ENCODE measurements at regions not wholly inside any gene's neighbourhood (a gene's known extent, or its start where the extent isn't known, plus 50 kb on each side); places are given as distances from the start of the nearest gene placed in this dataset.
"Not testable (repeated sequence)": the region's sequence is repeated elsewhere in the genome, so short reads cannot be mapped to it uniquely, and the experiment has no call there.

- H3K27me3 ChIP-seq (ENCODE audit: low read depth, low read length) = no peaks in the 10 kb centered on the region
- no peak overlapping the region for H3K27ac ChIP-seq (ENCODE audit: low read length)
- H3K36me3 ChIP-seq (replicated peaks; ENCODE audit: low read depth, low read length) = no peaks in the 10 kb centered on the region
- H3K9me3 ChIP-seq (ENCODE audit: insufficient read depth, low read length) = no peaks in the 10 kb centered on the region
- no peaks in the 10 kb centered on the region for H4K20me1 ChIP-seq (ENCODE audit: insufficient read depth, low read length)
- H3K4me1 ChIP-seq (ENCODE audit: low read length) = no peaks in the 10 kb centered on the region
- no peak overlapping the region for H3K4me3 ChIP-seq (ENCODE audit: low read length)
- no peak overlapping the region for H3K4me2 ChIP-seq (ENCODE audit: low read length)
- no peak overlapping the region for H2AFZ ChIP-seq (ENCODE audit: low read depth, low read length)
- no peak overlapping the region for H3K9ac ChIP-seq (ENCODE audit: low read length)
- H3K79me2 ChIP-seq (ENCODE audit: low read length) = no peaks in the 10 kb centered on the region
- TF ChIP-seq, protein P1, sequence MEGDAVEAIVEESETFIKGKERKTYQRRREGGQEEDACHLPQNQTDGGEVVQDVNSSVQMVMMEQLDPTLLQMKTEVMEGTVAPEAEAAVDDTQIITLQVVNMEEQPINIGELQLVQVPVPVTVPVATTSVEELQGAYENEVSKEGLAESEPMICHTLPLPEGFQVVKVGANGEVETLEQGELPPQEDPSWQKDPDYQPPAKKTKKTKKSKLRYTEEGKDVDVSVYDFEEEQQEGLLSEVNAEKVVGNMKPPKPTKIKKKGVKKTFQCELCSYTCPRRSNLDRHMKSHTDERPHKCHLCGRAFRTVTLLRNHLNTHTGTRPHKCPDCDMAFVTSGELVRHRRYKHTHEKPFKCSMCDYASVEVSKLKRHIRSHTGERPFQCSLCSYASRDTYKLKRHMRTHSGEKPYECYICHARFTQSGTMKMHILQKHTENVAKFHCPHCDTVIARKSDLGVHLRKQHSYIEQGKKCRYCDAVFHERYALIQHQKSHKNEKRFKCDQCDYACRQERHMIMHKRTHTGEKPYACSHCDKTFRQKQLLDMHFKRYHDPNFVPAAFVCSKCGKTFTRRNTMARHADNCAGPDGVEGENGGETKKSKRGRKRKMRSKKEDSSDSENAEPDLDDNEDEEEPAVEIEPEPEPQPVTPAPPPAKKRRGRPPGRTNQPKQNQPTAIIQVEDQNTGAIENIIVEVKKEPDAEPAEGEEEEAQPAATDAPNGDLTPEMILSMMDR (IDR thresholded peaks at IDR 0.05; ENCODE audit: low read depth, low read length) = no peak
- TF ChIP-seq EZH2phosphoT487 (IDR thresholded peaks at IDR 0.05; ENCODE audit: low read depth) = no peak
Measured at GRCh38 chr2:193837111-193837738, 1642.5 kb upstream of the TMEFF2 start.

- H3K27me3 ChIP-seq (ENCODE audit: low read depth, low read length); H4K20me1 ChIP-seq (ENCODE audit: insufficient read depth, low read length); H3K4me2 ChIP-seq (ENCODE audit: low read length); H3K79me2 ChIP-seq (ENCODE audit: low read length); H3K36me3 ChIP-seq (replicated peaks; ENCODE audit: low read depth, low read length); H3K27ac ChIP-seq (ENCODE audit: low read length); H3K4me1 ChIP-seq (ENCODE audit: low read length); H3K4me3 ChIP-seq (ENCODE audit: low read length); H3K9me3 ChIP-seq (ENCODE audit: insufficient read depth, low read length); H2AFZ ChIP-seq (ENCODE audit: low read depth, low read length); H3K9ac ChIP-seq (ENCODE audit: low read length): not testable (repeated sequence)
Measured at GRCh38 chr2:193836424-193837006, 1641.8 kb upstream of the TMEFF2 start.

GRCh38 chr2:193833895-193834294 is 1639.2 kb upstream of the TMEFF2 start:
- H3K9me3 ChIP-seq (ENCODE audit: insufficient read depth, low read length); H3K4me3 ChIP-seq (ENCODE audit: low read length); H3K27ac ChIP-seq (ENCODE audit: low read length); H3K4me2 ChIP-seq (ENCODE audit: low read length); H3K36me3 ChIP-seq (replicated peaks; ENCODE audit: low read depth, low read length); H3K9ac ChIP-seq (ENCODE audit: low read length); H3K27me3 ChIP-seq (ENCODE audit: low read depth, low read length); H4K20me1 ChIP-seq (ENCODE audit: insufficient read depth, low read length); H3K4me1 ChIP-seq (ENCODE audit: low read length); H2AFZ ChIP-seq (ENCODE audit: low read depth, low read length); H3K79me2 ChIP-seq (ENCODE audit: low read length): not testable (repeated sequence)

DNA sequence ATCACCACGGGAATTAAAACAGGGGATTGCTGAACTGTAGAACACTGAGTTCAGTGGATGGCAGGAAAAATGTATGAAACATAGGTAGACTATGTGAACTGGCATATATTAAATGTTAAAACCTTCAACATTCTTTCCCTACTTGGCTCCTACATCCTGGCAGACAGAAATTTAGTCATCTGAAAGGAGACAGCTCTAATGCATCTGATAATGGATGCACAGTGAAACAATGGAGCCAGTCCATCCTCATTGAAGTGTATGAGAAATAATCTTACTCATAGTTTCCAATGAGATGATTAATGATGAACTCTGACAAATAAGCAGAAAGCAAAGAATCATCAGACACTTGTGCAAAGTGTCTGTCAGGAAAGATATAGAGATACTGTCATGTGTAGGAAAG is 1629.7 kb upstream of the TMEFF2 start:
- no peak overlapping the region for H3K4me2 ChIP-seq (ENCODE audit: low read length)
- H3K79me2 ChIP-seq (ENCODE audit: low read length) = no peaks in the 10 kb centered on the region
- H3K36me3 ChIP-seq (replicated peaks; ENCODE audit: low read depth, low read length) = no peaks in the 10 kb centered on the region
- no peak overlapping the region for H2AFZ ChIP-seq (ENCODE audit: low read depth, low read length)
- H3K27ac ChIP-seq (ENCODE audit: low read length) = no peak overlapping the region
- H3K4me3 ChIP-seq (ENCODE audit: low read length) = no peak overlapping the region
- H3K27me3 ChIP-seq (ENCODE audit: low read depth, low read length) = no peaks in the 10 kb centered on the region
- no peak overlapping the region for H3K9ac ChIP-seq (ENCODE audit: low read length)
- TF ChIP-seq EZH2phosphoT487 (IDR thresholded peaks at IDR 0.05; ENCODE audit: low read depth) = no peak
- TF ChIP-seq, protein P1 (IDR thresholded peaks at IDR 0.05; ENCODE audit: low read depth, low read length) = no peak
- no peaks in the 10 kb centered on the region for H3K9me3 ChIP-seq (ENCODE audit: insufficient read depth, low read length)
- no peaks in the 10 kb centered on the region for H4K20me1 ChIP-seq (ENCODE audit: insufficient read depth, low read length)
- no peaks in the 10 kb centered on the region for H3K4me1 ChIP-seq (ENCODE audit: low read length)

DNA sequence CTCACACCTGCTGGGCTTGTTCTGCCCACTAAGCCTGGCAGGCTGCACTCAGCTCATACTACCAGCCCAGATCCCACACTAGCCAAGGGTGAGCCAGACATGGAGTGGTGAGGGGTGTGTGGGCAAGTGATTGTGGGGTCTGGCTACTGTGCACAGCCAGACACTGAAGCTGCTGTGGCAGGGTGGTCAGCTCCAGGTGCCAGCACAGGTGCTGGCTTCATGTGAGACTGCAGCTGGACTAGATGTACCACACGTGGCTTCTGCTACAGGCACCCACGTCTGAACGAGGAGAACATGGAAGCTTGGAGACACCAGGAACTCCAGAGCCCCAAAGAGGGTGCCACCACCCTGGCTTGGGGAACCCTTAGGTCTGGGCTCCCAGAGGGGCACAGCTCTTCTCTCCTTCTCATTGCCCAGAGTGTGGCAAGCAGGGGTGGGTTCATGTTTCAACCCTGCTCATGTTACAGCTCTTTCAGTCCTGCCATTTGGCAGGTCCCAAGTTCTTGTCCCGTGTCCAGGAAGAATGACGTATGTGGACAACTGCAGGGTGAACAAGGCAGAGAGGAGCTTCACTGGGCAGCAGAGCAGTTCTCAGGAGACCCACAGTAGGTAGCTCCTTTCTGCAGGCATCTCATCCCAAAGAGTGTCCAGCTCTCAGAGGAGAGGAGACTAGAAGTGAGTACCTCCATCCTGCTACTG is 1624.2 kb upstream of the TMEFF2 start:
- no peak overlapping the region for H3K4me3 ChIP-seq (ENCODE audit: low read length)
- no peaks in the 10 kb centered on the region for H4K20me1 ChIP-seq (ENCODE audit: insufficient read depth, low read length)
- H3K79me2 ChIP-seq (ENCODE audit: low read length) = no peaks in the 10 kb centered on the region
- H3K27me3 ChIP-seq (ENCODE audit: low read depth, low read length) = no peaks in the 10 kb centered on the region
- no peaks in the 10 kb centered on the region for H3K9me3 ChIP-seq (ENCODE audit: insufficient read depth, low read length)
- H3K36me3 ChIP-seq (replicated peaks; ENCODE audit: low read depth, low read length) = no peaks in the 10 kb centered on the region
- H3K4me2 ChIP-seq (ENCODE audit: low read length) = no peak overlapping the region
- TF ChIP-seq, protein P1 (IDR thresholded peaks at IDR 0.05; ENCODE audit: low read depth, low read length) = no peak
- H3K27ac ChIP-seq (ENCODE audit: low read length) = no peak overlapping the region
- no peak overlapping the region for H2AFZ ChIP-seq (ENCODE audit: low read depth, low read length)
- H3K9ac ChIP-seq (ENCODE audit: low read length) = no peak overlapping the region
- H3K4me1 ChIP-seq (ENCODE audit: low read length) = no peaks in the 10 kb centered on the region
